Umbilical cord (tissue), 1 donor: ENCODE measurements at regions not wholly inside any gene's neighbourhood (a gene's known extent, or its start where the extent isn't known, plus 50 kb on each side); places are given as distances from the start of the nearest gene placed in this dataset.
"Not testable (repeated sequence)": the region's sequence is repeated elsewhere in the genome, so short reads cannot be mapped to it uniquely, and the experiment has no call there.

Source experiments
- DNase-seq: peaks from one replicate; pipeline ENCODE4 v3.0.0-alpha.2; 2015; ENCODE audit warnings: low spot score

DNA sequence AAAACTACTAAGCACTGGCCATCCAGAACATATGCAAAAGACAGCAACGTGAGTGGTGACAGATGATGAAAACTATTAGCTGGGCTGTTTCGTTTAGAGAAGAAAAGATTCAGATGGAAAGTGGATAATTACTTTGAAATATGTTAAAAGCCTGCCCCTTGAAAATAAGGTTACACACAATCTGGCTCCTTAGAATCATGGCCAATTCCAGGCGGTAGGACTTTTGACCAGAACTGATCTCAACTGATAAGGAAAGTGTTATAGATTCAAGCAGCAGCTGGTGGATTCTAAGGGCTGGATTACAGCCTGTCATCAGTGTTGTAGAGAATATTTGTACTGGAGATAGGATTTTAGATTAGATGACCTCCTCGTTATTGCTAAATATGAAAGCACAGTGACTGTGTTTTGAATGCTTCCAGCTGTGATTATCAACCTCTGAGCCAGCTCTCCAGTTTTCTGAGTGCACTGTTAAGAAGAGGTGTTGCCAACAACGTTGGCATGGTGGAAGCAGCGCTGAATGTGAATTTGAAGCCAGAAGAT is 75.1 kb downstream of the KBTBD2 start:
- DNase-seq = peak; percentile 56

DNA sequence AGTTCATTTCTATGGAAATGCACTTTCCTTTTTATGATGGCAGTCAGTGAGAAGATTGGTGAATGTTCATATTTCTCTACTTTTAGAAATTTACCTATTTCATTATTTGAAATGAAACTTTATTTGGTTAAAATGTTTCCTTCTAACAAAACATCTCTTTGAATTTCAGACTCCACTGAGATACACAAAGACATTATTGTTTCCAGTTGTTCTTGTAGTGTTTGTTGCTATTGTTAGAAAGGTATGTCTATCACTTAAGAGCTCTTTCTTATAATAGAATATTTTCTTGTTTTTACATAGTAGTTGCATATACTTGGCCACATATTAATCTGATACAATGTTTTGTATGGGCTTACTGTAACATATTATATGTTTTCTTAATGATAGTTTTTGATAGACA is 76.8 kb downstream of the KBTBD2 start:
- not testable (repeated sequence) for DNase-seq

- DNase-seq = no peak
These were observed 81.7 kb downstream of the KBTBD2 start for GRCh38 chr7:32809871-32810270.

GRCh38 chr7:32809347-32809746 is 82.2 kb downstream of the KBTBD2 start:
- no peak for DNase-seq

- no peak for DNase-seq
These were observed 88.0 kb downstream of the KBTBD2 start for GRCh38 chr7:32803406-32804141.

DNA sequence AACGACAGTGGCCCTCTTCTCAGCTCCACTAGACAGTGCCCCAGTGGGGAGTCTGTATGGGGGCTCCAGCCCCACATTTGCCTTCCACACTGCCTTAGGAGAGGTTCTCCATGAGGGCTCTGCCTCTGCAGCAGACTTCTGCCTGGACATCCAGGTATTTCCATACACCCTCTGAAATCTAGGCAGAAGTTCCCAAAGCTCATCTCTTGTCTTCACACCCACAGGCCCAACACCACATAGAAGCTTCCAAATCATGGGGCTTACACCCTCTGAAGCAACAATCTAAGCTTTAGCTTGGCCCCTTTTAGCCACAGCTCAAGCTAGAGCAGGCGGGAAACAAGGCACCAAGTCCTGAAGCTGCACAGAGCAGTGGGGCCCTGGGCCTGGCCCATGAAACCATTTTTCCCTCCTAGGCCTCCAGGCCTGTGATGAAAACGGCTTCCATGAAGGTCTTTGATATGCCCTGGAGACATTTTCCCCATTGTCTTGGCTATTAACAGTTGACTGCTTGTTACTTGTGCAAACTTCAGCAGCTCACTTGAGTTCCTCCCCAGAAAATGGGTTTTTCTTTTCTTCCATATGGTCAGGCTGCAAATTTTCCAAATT is 89.2 kb downstream of the KBTBD2 start:
- no peak for DNase-seq

DNA sequence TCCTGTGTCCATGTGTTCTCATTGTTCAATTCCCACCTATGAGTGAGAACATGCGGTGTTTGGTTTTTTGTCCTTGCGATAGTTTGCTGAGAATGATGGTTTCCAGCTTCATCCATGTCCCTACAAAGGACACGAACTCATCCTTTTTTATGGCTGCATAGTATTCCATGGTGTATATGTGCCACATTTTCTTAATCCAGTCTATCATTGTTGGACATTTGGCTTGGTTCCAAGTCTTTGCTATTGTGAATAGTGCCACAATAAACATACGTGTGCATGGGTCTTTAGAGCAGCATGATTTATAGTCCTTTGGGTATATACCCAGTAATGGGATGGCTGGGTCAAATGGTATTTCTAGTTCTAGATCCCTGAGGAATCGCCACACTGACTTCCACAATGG is 98.5 kb downstream of the KBTBD2 start:
- not testable (repeated sequence) for DNase-seq

- not testable (repeated sequence) for DNase-seq
These were observed 100.7 kb downstream of the KBTBD2 start for GRCh38 chr7:32790766-32791430.

DNA sequence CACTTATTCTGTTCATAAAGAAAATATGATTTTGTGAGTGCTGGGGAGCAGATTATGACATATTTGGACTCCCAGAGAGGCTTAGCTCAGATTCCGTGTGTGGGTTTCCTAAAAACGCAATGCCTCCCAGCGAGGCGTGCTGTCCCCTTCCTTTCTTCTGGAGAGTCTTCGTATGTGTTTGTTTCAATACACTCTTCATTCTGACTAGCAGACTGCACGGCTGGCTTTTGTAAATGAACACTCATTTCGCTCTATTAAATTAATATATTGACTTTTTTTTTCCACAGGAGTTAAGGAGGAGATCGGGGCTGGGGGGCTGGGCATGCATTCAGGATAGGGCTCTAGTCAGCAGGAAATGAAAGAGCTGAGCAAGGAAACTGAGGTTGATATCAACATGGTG is 102.3 kb downstream of the KBTBD2 start:
- not testable (repeated sequence) for DNase-seq

- not testable (repeated sequence) for DNase-seq
These were observed 103.4 kb downstream of the KBTBD2 start for GRCh38 chr7:32788174-32788573.

DNA sequence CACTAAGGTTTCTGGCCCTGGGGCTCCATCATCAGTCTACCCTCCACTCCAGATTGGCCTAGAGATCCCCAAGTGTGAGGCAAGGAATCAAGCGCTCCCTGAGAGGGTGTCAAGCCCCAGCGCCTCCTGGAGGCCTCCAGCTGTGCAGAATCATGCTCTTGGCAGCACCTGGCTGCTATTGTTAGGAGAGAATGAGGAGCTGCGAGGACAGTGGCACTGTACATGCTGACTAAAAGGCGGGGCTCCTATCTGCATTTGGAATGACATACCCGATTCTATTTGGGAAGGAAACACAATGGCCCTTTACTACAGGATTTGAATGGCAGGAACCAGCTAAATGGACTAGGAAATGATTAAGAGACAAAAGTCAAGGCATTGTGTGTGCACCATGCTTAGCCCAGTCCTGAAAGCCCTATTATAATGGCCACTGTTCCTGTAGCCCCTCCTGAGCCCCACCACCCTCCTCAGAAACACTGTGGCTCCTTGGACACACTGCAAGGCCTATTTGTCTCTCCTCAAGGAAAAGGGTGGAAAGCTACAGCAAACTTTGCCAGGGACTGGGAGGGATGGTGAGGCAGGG is 106.1 kb downstream of the KBTBD2 start:
- not testable (repeated sequence) for DNase-seq

DNA sequence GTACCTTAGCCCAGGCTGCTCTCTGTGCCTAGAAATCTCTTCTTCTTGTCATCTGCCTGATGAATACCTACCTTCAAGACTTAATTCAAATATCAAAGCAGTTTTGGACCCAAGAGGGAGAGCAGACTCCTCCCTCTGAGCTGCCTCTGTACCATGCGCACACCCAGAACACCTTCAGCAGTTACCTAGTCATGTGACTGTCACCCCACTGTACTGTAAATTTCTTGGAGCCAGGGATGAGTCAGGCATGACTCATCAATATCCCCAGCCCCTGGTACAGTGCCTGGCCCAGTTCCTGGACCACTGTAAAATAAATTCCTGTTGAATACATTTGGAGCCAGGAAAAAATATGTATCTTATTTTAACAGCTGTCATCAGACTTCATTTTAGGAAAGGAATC is 111.7 kb downstream of the KBTBD2 start:
- DNase-seq = not testable (repeated sequence)

- DNase-seq = no peak
These were observed 112.4 kb downstream of the KBTBD2 start for GRCh38 chr7:32779167-32779566.

- DNase-seq = not testable (repeated sequence)
These were observed 114.4 kb downstream of the KBTBD2 start for GRCh38 chr7:32777041-32777666.

DNA sequence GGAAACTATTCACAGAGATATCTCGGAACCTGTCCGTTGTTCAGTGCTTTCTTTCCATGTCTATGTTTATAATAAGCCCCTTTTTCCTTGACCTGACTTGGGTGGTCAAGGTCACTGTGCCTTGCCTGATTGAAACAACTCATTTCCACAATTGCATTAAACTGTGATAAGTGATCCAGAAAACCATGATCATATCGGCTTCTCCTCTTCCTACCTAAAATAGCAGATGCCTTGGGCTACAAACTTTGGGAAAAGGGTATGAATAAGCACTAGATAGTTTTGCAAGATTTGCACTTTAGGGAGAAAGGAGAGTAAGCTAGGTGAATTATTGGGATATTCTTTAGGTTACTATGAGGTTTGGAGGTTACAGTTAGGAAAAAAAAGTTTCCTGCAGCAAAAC is 115.2 kb downstream of the KBTBD2 start:
- not testable (repeated sequence) for DNase-seq

GRCh38 chr7:32775809-32776208 is 115.8 kb downstream of the KBTBD2 start:
- DNase-seq = not testable (repeated sequence)

DNA sequence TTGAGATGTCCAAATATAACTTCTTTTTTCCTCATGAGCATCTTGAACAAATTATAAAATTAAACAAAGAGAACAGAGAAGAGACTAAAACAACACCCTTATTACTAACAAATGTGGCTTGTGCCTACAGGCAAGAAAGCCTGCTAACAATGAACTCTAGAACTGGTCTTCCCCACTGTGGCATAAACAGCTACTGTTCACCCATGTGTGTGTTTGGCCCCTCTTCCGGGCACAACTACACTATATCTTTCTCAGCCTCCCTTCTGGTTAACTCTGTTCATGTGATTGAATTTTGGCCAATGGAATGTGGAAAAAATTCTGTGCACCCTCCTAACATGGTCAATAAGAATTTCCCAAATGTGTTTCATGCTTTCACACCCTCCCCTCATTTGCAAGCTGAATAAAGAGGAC is 117.0 kb downstream of the KBTBD2 start:
- no peak for DNase-seq

DNA sequence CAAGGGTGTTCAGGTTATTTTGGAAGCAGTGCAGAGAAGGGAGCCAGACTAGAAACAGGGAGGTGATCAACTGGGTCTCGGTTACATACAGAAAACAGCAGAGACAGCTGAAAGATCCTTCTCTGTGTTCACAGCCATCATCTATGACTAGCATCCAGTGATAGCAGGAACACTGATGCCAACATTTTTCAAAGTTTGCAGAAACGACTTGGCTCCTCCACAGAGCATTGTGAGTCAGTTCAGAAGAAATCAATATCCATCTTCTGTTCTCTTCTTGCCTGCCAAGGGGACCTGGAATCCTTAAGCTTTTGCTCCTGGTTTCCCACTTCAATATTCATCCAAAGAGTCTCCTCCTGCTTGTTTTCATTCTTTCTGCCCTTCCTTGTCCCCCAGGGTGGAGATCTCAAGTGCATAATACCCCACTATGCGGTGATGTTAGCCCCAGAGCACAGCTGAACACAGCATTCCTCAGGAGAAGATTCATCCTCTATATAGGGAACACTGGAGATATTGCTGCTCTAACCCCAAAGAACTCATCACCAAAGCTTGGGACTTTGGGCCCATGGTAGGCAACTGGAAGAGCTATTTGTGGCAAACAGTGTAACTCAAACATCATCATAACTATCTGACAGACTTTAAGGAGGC is 122.6 kb downstream of the KBTBD2 start:
- not testable (repeated sequence) for DNase-seq

DNA sequence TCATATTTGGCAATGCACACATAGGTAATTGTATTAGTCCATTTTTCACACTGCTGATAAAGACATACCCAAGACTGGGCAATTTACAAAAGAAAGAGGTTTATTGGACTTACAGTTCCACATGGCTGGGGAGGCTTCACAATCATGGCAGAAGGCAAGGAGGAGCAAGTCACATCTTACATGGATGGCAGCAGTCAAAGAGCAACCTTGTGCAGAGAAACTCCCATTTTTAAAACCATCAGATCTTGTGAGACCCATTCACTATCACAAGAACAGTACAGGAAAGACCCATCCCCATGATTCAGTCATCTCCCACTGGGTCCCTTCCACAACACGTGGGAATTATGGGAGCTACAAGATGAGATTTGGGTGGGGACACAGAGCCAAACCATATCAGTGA is 123.2 kb downstream of the KBTBD2 start:
- not testable (repeated sequence) for DNase-seq

DNA sequence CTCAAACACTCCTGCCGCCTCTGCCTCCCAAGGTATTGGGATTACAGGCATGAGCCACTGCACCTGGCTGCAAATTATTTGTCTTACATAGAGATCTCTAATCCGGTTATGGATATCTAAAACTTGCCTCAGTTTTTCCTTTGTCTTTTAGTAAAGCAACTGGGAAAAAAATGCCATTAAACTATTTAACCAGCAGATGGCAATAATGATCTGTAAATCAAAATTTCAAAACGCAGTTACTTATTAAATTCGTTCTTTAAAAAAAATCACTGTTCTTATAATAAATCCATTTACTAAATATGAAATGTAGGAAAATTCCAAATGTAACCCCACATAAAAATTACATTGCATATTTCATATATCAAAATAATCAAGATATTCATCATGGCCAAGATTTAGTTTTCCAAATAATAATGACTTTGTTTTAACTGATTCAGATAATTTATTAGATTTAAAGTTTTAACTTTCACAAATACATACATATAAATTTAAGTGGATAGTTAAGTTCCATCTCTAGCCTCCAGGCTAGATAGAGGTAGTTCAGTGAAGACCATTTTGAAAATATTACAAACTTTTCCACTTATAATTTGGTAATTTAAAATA is 125.8 kb downstream of the KBTBD2 start:
- DNase-seq = not testable (repeated sequence)

- no peak for DNase-seq
These were observed 126.4 kb downstream of the KBTBD2 start for GRCh38 chr7:32765185-32765584.
